ENCODE measurements at regions not wholly inside any gene's neighbourhood (a gene's known extent, or its start where the extent isn't known, plus 50 kb on each side); places are given as distances from the start of the nearest gene placed in this dataset.

DNA sequence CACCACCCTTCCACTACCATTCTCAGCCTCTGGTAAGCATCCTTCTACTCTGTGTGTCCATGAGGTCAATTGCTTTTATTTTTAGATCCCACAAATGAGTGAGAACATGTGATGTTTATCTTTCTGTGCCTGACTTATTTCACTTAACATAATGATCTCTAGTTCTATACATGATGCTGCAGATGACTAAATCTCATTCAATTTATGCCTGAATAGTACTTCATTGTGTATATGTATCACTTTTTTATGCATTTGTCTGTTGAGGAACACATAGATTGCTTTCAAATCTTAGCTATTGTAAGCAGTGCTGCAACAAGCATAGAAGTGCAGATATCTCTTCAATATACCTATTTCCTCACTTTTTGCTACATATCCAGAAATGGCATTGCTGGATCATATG is 733.3 kb downstream of the SUCLG1 start:
- TF ChIP-seq, protein P1, sequence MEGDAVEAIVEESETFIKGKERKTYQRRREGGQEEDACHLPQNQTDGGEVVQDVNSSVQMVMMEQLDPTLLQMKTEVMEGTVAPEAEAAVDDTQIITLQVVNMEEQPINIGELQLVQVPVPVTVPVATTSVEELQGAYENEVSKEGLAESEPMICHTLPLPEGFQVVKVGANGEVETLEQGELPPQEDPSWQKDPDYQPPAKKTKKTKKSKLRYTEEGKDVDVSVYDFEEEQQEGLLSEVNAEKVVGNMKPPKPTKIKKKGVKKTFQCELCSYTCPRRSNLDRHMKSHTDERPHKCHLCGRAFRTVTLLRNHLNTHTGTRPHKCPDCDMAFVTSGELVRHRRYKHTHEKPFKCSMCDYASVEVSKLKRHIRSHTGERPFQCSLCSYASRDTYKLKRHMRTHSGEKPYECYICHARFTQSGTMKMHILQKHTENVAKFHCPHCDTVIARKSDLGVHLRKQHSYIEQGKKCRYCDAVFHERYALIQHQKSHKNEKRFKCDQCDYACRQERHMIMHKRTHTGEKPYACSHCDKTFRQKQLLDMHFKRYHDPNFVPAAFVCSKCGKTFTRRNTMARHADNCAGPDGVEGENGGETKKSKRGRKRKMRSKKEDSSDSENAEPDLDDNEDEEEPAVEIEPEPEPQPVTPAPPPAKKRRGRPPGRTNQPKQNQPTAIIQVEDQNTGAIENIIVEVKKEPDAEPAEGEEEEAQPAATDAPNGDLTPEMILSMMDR (IDR thresholded peaks at IDR 0.05), result no peak
- no peak for TF ChIP-seq POLR2A (IDR thresholded peaks at IDR 0.05)
